IMR-90 (cell line): ENCODE measurements at regions not wholly inside any gene's neighbourhood (a gene's known extent, or its start where the extent isn't known, plus 50 kb on each side); places are given as distances from the start of the nearest gene placed in this dataset.

Experiments
- ATAC-seq: fragments of 200-7000 bp; cut with Tn5 transposase; 2 replicates; pipeline ENCODE4 v1.9.1; 2020; ENCODE audit warnings: low read depth, mild to moderate bottlenecking, moderate library complexity
- BruUV-seq: library from RNA; stranded (reverse); fragments of 400-500 nt; replicated peaks from 2 replicates; lab custom pipeline; 2021; lab: Mats Ljungman, UMichigan
- CTCF ChIA-PET: fragments of 300-600 bp; formaldehyde crosslinking; extraction: SDS; loops from one replicate; lab custom pipeline; 2021; ENCODE audit warnings: antibody characterized with exemption; lab: Yijun Ruan, JAX
- POLR2A ChIA-PET: fragments of 300-600 bp; sonication (Branson Sonifier 250); formaldehyde crosslinking; loops from one replicate; lab custom pipeline; 2022; ENCODE audit warnings: antibody characterized with exemption; ENCODE audit not compliant: unreplicated experiment; lab: Charles Lee
- DNase-seq: peaks from one replicate; pipeline ENCODE4 v3.0.0; 2013
- H2AFZ ChIP-seq: replicated peaks from 2 replicates; pipeline ENCODE3; 2013; ENCODE audit warnings: low read length, mild to moderate bottlenecking; ENCODE audit not compliant: poor library complexity
- H2AK5ac ChIP-seq: 2 replicates; pipeline ENCODE4 v1.6.1; 2013; ENCODE audit warnings: low read depth, low read length, inconsistent platforms
- H2AK9ac ChIP-seq: replicated peaks from 2 replicates; pipeline ENCODE3; 2013; ENCODE audit warnings: mild to moderate bottlenecking, low read depth, low read length, moderate library complexity; ENCODE audit not compliant: poor library complexity
- H2BK120ac ChIP-seq: 2 replicates; pipeline ENCODE4 v1.6.1; 2013; ENCODE audit warnings: low read depth, low read length, inconsistent platforms
- H2BK15ac ChIP-seq: 3 replicates; pipeline ENCODE4 v1.6.1; 2013; ENCODE audit warnings: low read depth, low read length, inconsistent platforms
- H2BK20ac ChIP-seq: 2 replicates; pipeline ENCODE4 v1.6.1; 2013; ENCODE audit warnings: low read depth, mild to moderate bottlenecking, inconsistent platforms, low read length, moderate library complexity
- H2BK5ac ChIP-seq: 2 replicates; pipeline ENCODE4 v1.6.1; 2013; ENCODE audit warnings: mild to moderate bottlenecking, low read depth, low read length, inconsistent platforms; ENCODE audit not compliant: poor library complexity, severe bottlenecking
- H3K14ac ChIP-seq: replicated peaks from 2 replicates; pipeline ENCODE4 v1.6.1; 2013; ENCODE audit warnings: low read depth, low read length, inconsistent platforms
- H3K18ac ChIP-seq: 2 replicates; pipeline ENCODE4 v1.6.1; 2013; ENCODE audit warnings: low read depth, low read length, control low read depth
- H3K23ac ChIP-seq: 2 replicates; pipeline ENCODE4 v1.6.1; 2013; ENCODE audit warnings: low read depth, low read length, inconsistent platforms
- H3K27ac ChIP-seq: 2 replicates; pipeline ENCODE4 v1.5.1; 2013; ENCODE audit warnings: mild to moderate bottlenecking, control low read depth, low read length; ENCODE audit not compliant: insufficient read depth
- H3K27me3 ChIP-seq: 2 replicates; pipeline ENCODE4 v1.6.1; 2013; ENCODE audit warnings: low read length; ENCODE audit not compliant: control insufficient read depth, insufficient read depth
- H3K36me3 ChIP-seq: 2 replicates; pipeline ENCODE4 v1.6.1; 2013; ENCODE audit warnings: low read length, mixed read lengths; ENCODE audit not compliant: control insufficient read depth, insufficient read depth
- H3K4ac ChIP-seq: 2 replicates; pipeline ENCODE4 v1.6.1; 2013; ENCODE audit warnings: low read depth, low read length, inconsistent platforms
- H3K4me1 ChIP-seq: 2 replicates; pipeline ENCODE4 v1.6.1; 2013; ENCODE audit warnings: low read length, mixed read lengths; ENCODE audit not compliant: control insufficient read depth, insufficient read depth
- H3K4me2 ChIP-seq: 2 replicates; pipeline ENCODE4 v1.6.1; 2013; ENCODE audit warnings: low read depth, mild to moderate bottlenecking, control low read depth, low read length, moderate library complexity
- H3K4me3 ChIP-seq: 2 replicates; pipeline ENCODE4 v1.5.1; 2013; ENCODE audit warnings: low read depth, mild to moderate bottlenecking, control low read depth, low read length, moderate library complexity; ENCODE audit not compliant: insufficient read depth
- H3K56ac ChIP-seq: 2 replicates; pipeline ENCODE4 v1.6.1; 2013; ENCODE audit warnings: low read length, inconsistent platforms; ENCODE audit not compliant: insufficient read depth; ENCODE audit errors: extremely low read depth
- H3K79me1 ChIP-seq, 2 experiments: 2 replicates each; pipeline ENCODE4 v1.6.1; 2013; ENCODE audit warnings: low read length in 2 of 2, inconsistent platforms in 1 of 2, low read depth in 1 of 2
- H3K9ac ChIP-seq: 2 replicates; pipeline ENCODE4 v1.6.1; 2013; ENCODE audit warnings: low read depth, low read length, control low read depth
- H3K9me1 ChIP-seq: 2 replicates; pipeline ENCODE4 v1.6.1; 2013; ENCODE audit warnings: low read length, inconsistent platforms; ENCODE audit not compliant: insufficient read depth
- H3K9me3 ChIP-seq: 2 replicates; pipeline ENCODE4 v1.6.1; 2013; ENCODE audit warnings: low read length; ENCODE audit not compliant: control insufficient read depth, insufficient read depth
- H4K20me1 ChIP-seq: 2 replicates; pipeline ENCODE4 v1.6.1; 2013; ENCODE audit warnings: low read length, inconsistent platforms; ENCODE audit not compliant: insufficient read depth
- H4K5ac ChIP-seq: 2 replicates; pipeline ENCODE4 v1.6.1; 2013; ENCODE audit warnings: mild to moderate bottlenecking, low read depth, low read length, control low read depth
- H4K8ac ChIP-seq, 2 experiments: 2 replicates each; pipeline ENCODE4 v1.6.1; 2013; ENCODE audit warnings: low read depth in 2 of 2, low read length in 2 of 2, control low read depth in 1 of 2, inconsistent platforms in 1 of 2
- H4K91ac ChIP-seq: 2 replicates; pipeline ENCODE4 v1.6.1; 2013; ENCODE audit warnings: low read depth, low read length, inconsistent platforms; ENCODE audit not compliant: insufficient read depth
- FOS ChIP-seq: fragments of 150-350 bp; IDR thresholded peaks from 2 replicates; pipeline ENCODE4 v1.6.1; 2016; ENCODE audit warnings: low read depth, low read length
- RAD21 ChIP-seq: IDR thresholded peaks from 2 replicates; pipeline ENCODE4 v1.6.1; 2012; ENCODE audit warnings: low read length, improper control_type of control experiment
- RCOR1 ChIP-seq: IDR thresholded peaks from 2 replicates; pipeline ENCODE4 v1.6.1; 2012; ENCODE audit warnings: mild to moderate bottlenecking, low read length, improper control_type of control experiment; ENCODE audit not compliant: insufficient replicate concordance
- SMC3 ChIP-seq: fragments of 150-350 bp; IDR thresholded peaks from 2 replicates; pipeline ENCODE4 v1.6.1; 2016; ENCODE audit warnings: low read depth, mild to moderate bottlenecking, antibody characterized with exemption, low read length, moderate library complexity
- WGBS, 2 experiments: methylation state at CpG; one replicate each; pipeline versions ENCODE4 v1.1.5 to v1.1.7; 2013; ENCODE audit warnings: missing lambda C conversion rate in 2 of 2; ENCODE audit not compliant: insufficient read length in 1 of 2; ENCODE audit errors: extremely low coverage in 2 of 2; 5-methylcytosine and 5-hydroxymethylcytosine counted together
- dilution Hi-C: fragments of 300-500 bp; cut with HindIII; formaldehyde crosslinking; loops from one replicate; pipeline ENCODE4 v1.14.3; 2018; ENCODE audit warnings: low sequenced_read_pairs; ENCODE audit not compliant: unreplicated experiment
- in situ Hi-C: fragments of 300-500 bp; cut with MboI; formaldehyde crosslinking; loops from 3 replicates; pipeline ENCODE4 v1.14.3; 2019; ENCODE audit warnings: low sequenced_read_pairs, inconsistent platforms, mixed read lengths
- intact Hi-C: fragments of 100-400 bp; cut with micrococcal nuclease; formaldehyde crosslinking; loops from 2 replicates; pipeline ENCODE4 v1.10.0; 2022

DNA sequence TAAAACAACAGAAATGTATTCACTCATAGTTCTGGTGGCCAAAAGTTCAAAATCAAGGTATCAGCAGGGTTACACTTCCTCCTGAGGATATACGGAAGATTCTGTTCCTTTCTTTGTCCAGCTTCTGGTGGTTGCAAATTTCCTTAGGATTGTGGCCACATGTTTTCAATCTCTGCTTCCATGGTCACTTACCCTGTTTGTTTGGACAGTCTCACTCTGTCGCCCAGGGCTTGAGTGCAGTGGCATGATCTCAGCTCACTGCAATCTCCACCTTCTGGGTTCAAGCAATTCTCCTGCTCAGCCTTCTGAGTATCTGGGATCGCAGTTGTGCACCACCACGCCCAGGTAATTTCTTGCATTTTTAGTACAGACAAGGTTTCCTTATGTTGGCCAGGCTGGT lies 534.3 kb downstream of the KCNA4 start:
- Histone ChIP-seq H2BK20ac (no peak overlapping the region), H3K4ac (no peak overlapping the region), H2BK120ac (no peak overlapping the region), H3K27me3 (no peaks in the 10 kb centered on the region), H3K79me1 (no peaks in the 10 kb centered on the region), H4K91ac (no peak overlapping the region), H3K27ac (no peak overlapping the region), H3K18ac (no peak overlapping the region), H3K4me1 (no peaks in the 10 kb centered on the region), H3K4me2 (no peak overlapping the region), H4K20me1 (no peaks in the 10 kb centered on the region), H3K9me3 (no peaks in the 10 kb centered on the region), H3K23ac (no peak overlapping the region), H2AK9ac (no peak overlapping the region), H3K36me3 (no peaks in the 10 kb centered on the region), H2AFZ (no peak overlapping the region), H3K9ac (no peak overlapping the region), H4K5ac (no peak overlapping the region), H4K8ac (no peak overlapping the region), H3K14ac (no peak overlapping the region), H2AK5ac (no peak overlapping the region), H3K9me1 (no peaks in the 10 kb centered on the region), H3K56ac (no peak overlapping the region), H2BK5ac (no peak overlapping the region), H2BK15ac (no peak overlapping the region), H3K4me3 (no peak overlapping the region)
- ChIA-PET CTCF (interaction anchor here (0.7 kb wide), 1 partner anchor 32 kb away, joined by 3 read pairs; no protein-coding TSS in a partner anchor), POLR2A (no interaction called here)
- intact Hi-C loops, result no loop called here
- dilution Hi-C loops, result no loop called here
- in situ Hi-C loops, result no loop called here
- ATAC-seq, result no peak
- WGBS, 2 experiments, result 65% methylated on average over 2 of the region's 4 CpGs; no CpG with 5 or more reads in 1 of the 2 experiments
- no peak for DNase-seq
- no TSS peak for BruUV-seq
- TF ChIP-seq RCOR1 (no peak), FOS (no peak), RAD21 (no peak), SMC3 (no peak)
